ENCODE measurements at regions not wholly inside any gene's neighbourhood (a gene's known extent, or its start where the extent isn't known, plus 50 kb on each side); places are given as distances from the start of the nearest gene placed in this dataset.

DNA sequence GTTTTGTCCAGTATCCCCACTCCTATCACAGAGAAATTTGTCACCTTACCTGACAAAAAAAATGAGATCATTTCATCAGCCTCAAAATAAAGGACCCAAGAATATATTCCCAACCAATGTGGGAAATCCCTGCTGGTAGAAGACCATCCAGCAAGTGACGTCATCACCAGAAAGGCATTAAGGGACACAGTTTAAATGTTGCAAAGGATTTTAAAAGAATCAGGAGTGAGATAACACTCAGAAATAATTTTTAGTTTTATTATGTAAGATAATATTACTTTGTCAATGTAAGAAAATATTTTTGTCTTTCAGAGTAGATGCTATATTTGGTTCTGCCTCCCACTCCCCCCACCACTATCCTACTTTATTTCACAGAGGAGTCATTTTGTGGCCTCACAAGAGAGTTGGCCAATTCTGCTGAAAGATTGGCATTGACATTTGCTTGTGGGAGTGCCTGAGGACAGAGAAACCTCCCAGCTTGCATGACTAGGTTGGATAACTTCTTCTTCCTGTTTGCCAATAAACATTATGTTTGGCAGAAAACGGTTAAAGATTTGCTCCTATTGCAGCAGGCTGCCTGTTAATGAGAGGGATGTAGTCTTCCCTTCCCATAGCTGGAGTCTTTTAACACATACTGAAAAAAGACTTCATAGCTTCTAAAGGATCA lies 288.6 kb upstream of the DAB2 start:
- ChIA-PET POLR2A (no interaction called here), CTCF (interaction anchor here (0.7 to 4.5 kb wide), 31 partner anchors 9 to 1022 kb away, joined by 3 to 48 read pairs (median 4); no protein-coding TSS in a partner anchor)
- no peak overlapping the region for H3K4me3 ChIP-seq
- H3K9me3 ChIP-seq: no peaks in the 10 kb centered on the region
- WGBS (ENCODE audit: missing lambda C conversion rate): 8% methylated on average over 2 of the region's 2 CpGs
- FAIRE-seq (no peak), ATAC-seq (peak; percentile 41 to 60; a peak in 4 of 6 replicates), DNase-seq (ENCODE audit: low read depth in 1 of 2, low spot score in 1 of 2) (peak in 1 of 2 experiments; percentile 78)
- TF ChIP-seq TP53 (CRISPR knock-in tag; IDR thresholded peaks at IDR 0.05) (no peak), CBX8 (IDR thresholded peaks at IDR 0.05) (no peak), MAFK (IDR thresholded peaks at IDR 0.05; ENCODE audit: partially characterized antibody) (no peak), BHLHE40 (IDR thresholded peaks at IDR 0.05; ENCODE audit: low read depth, low read length) (no peak), GATA3 (IDR thresholded peaks at IDR 0.05; ENCODE audit: borderline replicate concordance) (0 out of 2 replicates have a peak, but pooled peaks have one; percentile 48), POLR2AphosphoS2 (conservative IDR thresholded peaks at IDR 0.05; ENCODE audit: low read length) (no peak)
- TF ChIP-seq, protein P1, sequence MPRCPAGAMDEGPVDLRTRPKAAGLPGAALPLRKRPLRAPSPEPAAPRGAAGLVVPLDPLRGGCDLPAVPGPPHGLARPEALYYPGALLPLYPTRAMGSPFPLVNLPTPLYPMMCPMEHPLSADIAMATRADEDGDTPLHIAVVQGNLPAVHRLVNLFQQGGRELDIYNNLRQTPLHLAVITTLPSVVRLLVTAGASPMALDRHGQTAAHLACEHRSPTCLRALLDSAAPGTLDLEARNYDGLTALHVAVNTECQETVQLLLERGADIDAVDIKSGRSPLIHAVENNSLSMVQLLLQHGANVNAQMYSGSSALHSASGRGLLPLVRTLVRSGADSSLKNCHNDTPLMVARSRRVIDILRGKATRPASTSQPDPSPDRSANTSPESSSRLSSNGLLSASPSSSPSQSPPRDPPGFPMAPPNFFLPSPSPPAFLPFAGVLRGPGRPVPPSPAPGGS (IDR thresholded peaks at IDR 0.05): 0 out of 3 replicates have a peak, but pooled peaks have one; percentile 9
- peaks cover 39% of the 10 kb centered on the region for H3K4me1 ChIP-seq
- H3K4me2 ChIP-seq: peak overlapping the region; percentile 56
- peak overlapping the region; percentile 49 for H3K27ac ChIP-seq

DNA sequence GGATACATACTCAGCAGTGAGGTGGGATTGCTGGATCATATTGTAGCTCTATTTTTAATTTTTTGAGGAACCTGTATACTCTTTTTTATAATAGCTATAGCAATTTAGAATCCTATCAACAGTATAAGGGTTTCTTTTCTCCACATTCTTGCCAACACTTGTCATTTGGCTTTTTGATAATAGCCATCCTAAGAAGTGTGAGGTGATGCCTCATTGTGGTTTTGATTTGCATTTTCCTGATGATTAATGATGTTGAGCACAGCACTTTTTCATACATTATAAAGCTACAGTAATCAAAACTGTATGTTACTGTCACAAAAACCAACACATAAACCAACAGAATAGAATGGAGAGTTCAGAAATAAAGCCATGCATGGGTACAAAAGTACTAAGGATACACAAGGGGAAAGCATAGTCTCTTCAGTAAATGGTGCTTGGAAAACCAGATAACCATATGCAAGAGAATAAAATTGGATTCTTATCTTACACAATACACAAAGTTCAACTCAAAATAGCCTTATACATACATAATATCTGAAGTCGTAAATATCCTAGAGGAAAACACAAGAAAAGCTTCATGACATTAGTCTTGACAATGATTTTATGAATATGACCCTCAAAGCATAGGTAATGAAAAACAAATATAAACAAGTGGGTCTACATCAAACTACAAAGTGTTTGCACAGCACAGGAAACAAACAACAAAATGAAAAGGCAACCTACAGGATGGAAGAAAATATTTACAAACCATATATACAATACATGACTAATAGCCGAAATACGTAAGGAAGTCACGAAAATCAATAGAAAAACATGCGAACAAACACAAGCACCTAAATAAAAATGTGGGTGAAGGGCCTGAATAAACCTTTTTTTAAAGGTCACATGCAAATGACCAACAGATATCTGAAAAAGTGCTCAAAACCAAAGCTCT lies 287.8 kb upstream of the DAB2 start:
- WGBS (ENCODE audit: missing lambda C conversion rate): 9% methylated on average over 5 of the region's 5 CpGs
- H3K4me3 ChIP-seq: no peak overlapping the region
- ChIA-PET CTCF (interaction anchor here (0.6 to 4.5 kb wide), 10 partner anchors 12 to 978 kb away, joined by 3 to 48 read pairs (median 6); no protein-coding TSS in a partner anchor), POLR2A (no interaction called here)
- peaks cover 37% of the 10 kb centered on the region for H3K4me1 ChIP-seq
- peak in 1 of 2 experiments; percentile 61 for DNase-seq (ENCODE audit: low read depth in 1 of 2, low spot score in 1 of 2)
- H3K9me3 ChIP-seq: no peaks in the 10 kb centered on the region
- FAIRE-seq: no peak
- TF ChIP-seq, protein P1 (IDR thresholded peaks at IDR 0.05): 0 out of 3 replicates have a peak, but pooled peaks have one; percentile 21
- no peak for TF ChIP-seq CHD2 (IDR thresholded peaks at IDR 0.05; ENCODE audit: low read length, partially characterized antibody)
- no peak for TF ChIP-seq FOSL2 (IDR thresholded peaks at IDR 0.05)
- TF ChIP-seq FOSL2 (CRISPR knock-in tag; IDR thresholded peaks at IDR 0.05): peak; percentile 84
- TF ChIP-seq, protein P2, sequence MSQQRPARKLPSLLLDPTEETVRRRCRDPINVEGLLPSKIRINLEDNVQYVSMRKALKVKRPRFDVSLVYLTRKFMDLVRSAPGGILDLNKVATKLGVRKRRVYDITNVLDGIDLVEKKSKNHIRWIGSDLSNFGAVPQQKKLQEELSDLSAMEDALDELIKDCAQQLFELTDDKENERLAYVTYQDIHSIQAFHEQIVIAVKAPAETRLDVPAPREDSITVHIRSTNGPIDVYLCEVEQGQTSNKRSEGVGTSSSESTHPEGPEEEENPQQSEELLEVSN (IDR thresholded peaks at IDR 0.05; ENCODE audit: borderline replicate concordance, low read depth): no peak
- TF ChIP-seq TP53 (CRISPR knock-in tag; IDR thresholded peaks at IDR 0.05): no peak
- 0 out of 2 replicates have a peak, but pooled peaks have one; percentile 28 for TF ChIP-seq CHD4 (IDR thresholded peaks at IDR 0.05; ENCODE audit: borderline replicate concordance)
- TF ChIP-seq CEBPB (IDR thresholded peaks at IDR 0.05): 0 out of 4 replicates have a peak, but pooled peaks of 1 of the 2 experiments have one; percentile 11
- no peak; a peak in 1 of 5 replicates for TF ChIP-seq JUN (IDR thresholded peaks at IDR 0.05)
- peak in 1 of 2 experiments; percentile 31; a peak in 1 of 5 replicates for TF ChIP-seq EP300 (IDR thresholded peaks at IDR 0.05)
- TF ChIP-seq JUNB (IDR thresholded peaks at IDR 0.05): peak; percentile 68; the same call in 1 of the 2 replicates
- TF ChIP-seq EHF (CRISPR knock-in tag; IDR thresholded peaks at IDR 0.05): no peak
- peak; percentile 84 for TF ChIP-seq GATA3 (IDR thresholded peaks at IDR 0.05; ENCODE audit: borderline replicate concordance)
- TF ChIP-seq, protein P3, sequence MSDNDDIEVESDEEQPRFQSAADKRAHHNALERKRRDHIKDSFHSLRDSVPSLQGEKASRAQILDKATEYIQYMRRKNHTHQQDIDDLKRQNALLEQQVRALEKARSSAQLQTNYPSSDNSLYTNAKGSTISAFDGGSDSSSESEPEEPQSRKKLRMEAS (IDR thresholded peaks at IDR 0.05): 0 out of 2 replicates have a peak, but pooled peaks have one; percentile 15
- TF ChIP-seq POLR2AphosphoS2 (conservative IDR thresholded peaks at IDR 0.05; ENCODE audit: low read length): no peak
- peak overlapping the region; percentile 56 for H3K4me2 ChIP-seq
- peak overlapping the region; percentile 49; a peak in 4 of 6 replicates for H3K27ac ChIP-seq
- ATAC-seq: peak in 1 of 2 experiments; percentile 35; a peak in 2 of 6 replicates
